ENCODE measurements at regions not wholly inside any gene's neighbourhood (a gene's known extent, or its start where the extent isn't known, plus 50 kb on each side); places are given as distances from the start of the nearest gene placed in this dataset.
A peak's percentile ranks its signal among the peaks of the same experiment; 100 is the strongest.
"Not testable (repeated sequence)": the region's sequence is repeated elsewhere in the genome, so short reads cannot be mapped to it uniquely, and the experiment has no call there.

- Histone ChIP-seq H3K27me3 (ENCODE audit: insufficient read depth, low read length) (no peaks in the 10 kb centered on the region), H3K9me3 (ENCODE audit: insufficient read depth, low read depth, low read length) (no peaks in the 10 kb centered on the region), H3K9ac (ENCODE audit: low read depth, low read length) (no peak overlapping the region), H3K36me3 (ENCODE audit: insufficient read depth, low read length) (no peaks in the 10 kb centered on the region), H3K27ac (ENCODE audit: low read depth, low read length) (no peak overlapping the region), H3K4me1 (ENCODE audit: insufficient read depth, low read length) (peaks cover 40% of the 10 kb centered on the region), H3K4me3 (ENCODE audit: low read length) (no peak overlapping the region)
- 88% methylated on average over 4 of the region's 4 CpGs for WGBS
These were observed 478.8 kb downstream of the CD83 start for GRCh38 chr6:14596410-14596809.

GRCh38 chr6:14597090-14597489 is 479.5 kb downstream of the CD83 start:
- WGBS, result 79% methylated on average over 4 of the region's 4 CpGs
- no peaks in the 10 kb centered on the region for H3K36me3 ChIP-seq (ENCODE audit: insufficient read depth, low read length)
- H3K9ac ChIP-seq (ENCODE audit: low read depth, low read length), result no peak overlapping the region
- H3K27ac ChIP-seq (ENCODE audit: low read depth, low read length), result peak overlapping the region; percentile 47; the same call in 1 of the 2 replicates
- H3K4me3 ChIP-seq (ENCODE audit: low read length), result no peak overlapping the region
- H3K9me3 ChIP-seq (ENCODE audit: insufficient read depth, low read depth, low read length), result no peaks in the 10 kb centered on the region
- peaks cover 40% of the 10 kb centered on the region for H3K4me1 ChIP-seq (ENCODE audit: insufficient read depth, low read length)
- no peaks in the 10 kb centered on the region for H3K27me3 ChIP-seq (ENCODE audit: insufficient read depth, low read length)

GRCh38 chr6:14598017-14598864 is 480.7 kb downstream of the CD83 start:
- 40% methylated on average over 6 of the region's 6 CpGs for WGBS
- H3K9ac ChIP-seq (ENCODE audit: low read depth, low read length), result no peak overlapping the region
- H3K4me3 ChIP-seq (ENCODE audit: low read length), result no peak overlapping the region
- no peaks in the 10 kb centered on the region for H3K36me3 ChIP-seq (ENCODE audit: insufficient read depth, low read length)
- peak overlapping the region; percentile 47; the same call in 1 of the 2 replicates for H3K27ac ChIP-seq (ENCODE audit: low read depth, low read length)
- peaks cover 40% of the 10 kb centered on the region for H3K4me1 ChIP-seq (ENCODE audit: insufficient read depth, low read length)
- no peaks in the 10 kb centered on the region for H3K9me3 ChIP-seq (ENCODE audit: insufficient read depth, low read depth, low read length)
- no peaks in the 10 kb centered on the region for H3K27me3 ChIP-seq (ENCODE audit: insufficient read depth, low read length)

- not testable (repeated sequence) for H3K9me3 ChIP-seq (ENCODE audit: insufficient read depth, low read depth, low read length); H3K36me3 ChIP-seq (ENCODE audit: insufficient read depth, low read length); H3K4me3 ChIP-seq (ENCODE audit: low read length); H3K9ac ChIP-seq (ENCODE audit: low read depth, low read length); H3K27me3 ChIP-seq (ENCODE audit: insufficient read depth, low read length); H3K27ac ChIP-seq (ENCODE audit: low read depth, low read length)
- WGBS, result 96% methylated on average over 7 of the region's 8 CpGs
- H3K4me1 ChIP-seq (ENCODE audit: insufficient read depth, low read length), result peaks cover 37% of the 10 kb centered on the region
These were observed 482.7 kb downstream of the CD83 start for GRCh38 chr6:14600306-14600705.

- H3K27ac ChIP-seq (ENCODE audit: low read depth, low read length), result no peak overlapping the region
- no peak overlapping the region for H3K9ac ChIP-seq (ENCODE audit: low read depth, low read length)
- WGBS, result 88% methylated on average over 5 of the region's 7 CpGs
- no peaks in the 10 kb centered on the region for H3K27me3 ChIP-seq (ENCODE audit: insufficient read depth, low read length)
- H3K36me3 ChIP-seq (ENCODE audit: insufficient read depth, low read length), result no peaks in the 10 kb centered on the region
- H3K4me3 ChIP-seq (ENCODE audit: low read length), result no peak overlapping the region
- H3K4me1 ChIP-seq (ENCODE audit: insufficient read depth, low read length), result peaks cover 31% of the 10 kb centered on the region
- H3K9me3 ChIP-seq (ENCODE audit: insufficient read depth, low read depth, low read length), result no peaks in the 10 kb centered on the region
These were observed 483.9 kb downstream of the CD83 start for GRCh38 chr6:14601490-14601889.

- H3K9me3 ChIP-seq (ENCODE audit: insufficient read depth, low read depth, low read length), result no peaks in the 10 kb centered on the region
- WGBS, result 74% methylated on average over 5 of the region's 5 CpGs
- no peaks in the 10 kb centered on the region for H3K27me3 ChIP-seq (ENCODE audit: insufficient read depth, low read length)
- H3K36me3 ChIP-seq (ENCODE audit: insufficient read depth, low read length), result no peaks in the 10 kb centered on the region
- H3K9ac ChIP-seq (ENCODE audit: low read depth, low read length), result no peak overlapping the region
- no peak overlapping the region for H3K4me3 ChIP-seq (ENCODE audit: low read length)
- peaks cover 8% of the 10 kb centered on the region for H3K4me1 ChIP-seq (ENCODE audit: insufficient read depth, low read length)
- H3K27ac ChIP-seq (ENCODE audit: low read depth, low read length), result no peak overlapping the region
These were observed 488.8 kb downstream of the CD83 start for GRCh38 chr6:14606353-14606752.

- H3K9me3 ChIP-seq (ENCODE audit: insufficient read depth, low read depth, low read length), result no peaks in the 10 kb centered on the region
- no peaks in the 10 kb centered on the region for H3K36me3 ChIP-seq (ENCODE audit: insufficient read depth, low read length)
- 91% methylated on average over 3 of the region's 4 CpGs for WGBS
- H3K9ac ChIP-seq (ENCODE audit: low read depth, low read length), result no peak overlapping the region
- H3K27me3 ChIP-seq (ENCODE audit: insufficient read depth, low read length), result no peaks in the 10 kb centered on the region
- no peak overlapping the region for H3K27ac ChIP-seq (ENCODE audit: low read depth, low read length)
- H3K4me1 ChIP-seq (ENCODE audit: insufficient read depth, low read length), result peaks cover 8% of the 10 kb centered on the region
- H3K4me3 ChIP-seq (ENCODE audit: low read length), result no peak overlapping the region
These were observed 492.6 kb downstream of the CD83 start for GRCh38 chr6:14610141-14610540.

- WGBS, result 88% methylated on average over 14 of the region's 14 CpGs
- Histone ChIP-seq H3K9me3 (ENCODE audit: insufficient read depth, low read depth, low read length) (peaks cover 10% of the 10 kb centered on the region), H3K4me1 (ENCODE audit: insufficient read depth, low read length) (no peaks in the 10 kb centered on the region; the same call in none of the 2 replicates), H3K9ac (ENCODE audit: low read depth, low read length) (no peak overlapping the region), H3K36me3 (ENCODE audit: insufficient read depth, low read length) (no peaks in the 10 kb centered on the region), H3K27ac (ENCODE audit: low read depth, low read length) (no peak overlapping the region), H3K27me3 (ENCODE audit: insufficient read depth, low read length) (no peaks in the 10 kb centered on the region), H3K4me3 (ENCODE audit: low read length) (no peak overlapping the region)
These were observed 494.7 kb downstream of the CD83 start for GRCh38 chr6:14612016-14612980.

- Histone ChIP-seq H3K27ac (ENCODE audit: low read depth, low read length) (no peak overlapping the region), H3K4me1 (ENCODE audit: insufficient read depth, low read length) (no peaks in the 10 kb centered on the region; the same call in 1 of the 2 replicates), H3K4me3 (ENCODE audit: low read length) (no peak overlapping the region), H3K36me3 (ENCODE audit: insufficient read depth, low read length) (no peaks in the 10 kb centered on the region), H3K27me3 (ENCODE audit: insufficient read depth, low read length) (no peaks in the 10 kb centered on the region), H3K9ac (ENCODE audit: low read depth, low read length) (no peak overlapping the region), H3K9me3 (ENCODE audit: insufficient read depth, low read depth, low read length) (peaks cover 10% of the 10 kb centered on the region)
- 91% methylated on average over 2 of the region's 2 CpGs for WGBS
These were observed 497.1 kb downstream of the CD83 start for GRCh38 chr6:14614631-14615030.

- no peak overlapping the region for H3K27ac ChIP-seq (ENCODE audit: low read depth, low read length)
- H3K4me3 ChIP-seq (ENCODE audit: low read length), result no peak overlapping the region
- H3K9ac ChIP-seq (ENCODE audit: low read depth, low read length), result no peak overlapping the region
- WGBS, result 96% methylated on average over 9 of the region's 9 CpGs
- no peaks in the 10 kb centered on the region for H3K27me3 ChIP-seq (ENCODE audit: insufficient read depth, low read length)
- peaks cover 10% of the 10 kb centered on the region for H3K9me3 ChIP-seq (ENCODE audit: insufficient read depth, low read depth, low read length)
- no peaks in the 10 kb centered on the region for H3K36me3 ChIP-seq (ENCODE audit: insufficient read depth, low read length)
- peaks cover 5% of the 10 kb centered on the region; the same call in 1 of the 2 replicates for H3K4me1 ChIP-seq (ENCODE audit: insufficient read depth, low read length)
These were observed 499.1 kb downstream of the CD83 start for GRCh38 chr6:14616656-14617055.
